ENCODE measurements at regions not wholly inside any gene's neighbourhood (a gene's known extent, or its start where the extent isn't known, plus 50 kb on each side); places are given as distances from the start of the nearest gene placed in this dataset.

GRCh38 chr5:8517456-8517855 is 648.5 kb downstream of the MTRR start (continued):
- TF ChIP-seq ZNF318 (CRISPR knock-in tag; IDR thresholded peaks at IDR 0.05) (no peak), NR2F2 (IDR thresholded peaks at IDR 0.05; ENCODE audit: borderline replicate concordance, low read depth) (no peak), ZNF660 (CRISPR knock-in tag; IDR thresholded peaks at IDR 0.05; ENCODE audit: borderline replicate concordance, low read depth) (no peak)

- BruUV-seq (replicated peaks), result no TSS peak
- Histone ChIP-seq H2AFZ (ENCODE audit: low read length) (no peak overlapping the region), H3K4me3 (replicated peaks in 1 of 3; ENCODE audit: insufficient read depth in 1 of 3, low read depth in 2 of 3, low read length in 3 of 3) (no peak overlapping the region), H3K27ac (ENCODE audit: extremely low read length, insufficient read depth, low read length) (no peak overlapping the region), H4K20me1 (ENCODE audit: insufficient read depth, low read length) (no peaks in the 10 kb centered on the region), H3K4me2 (ENCODE audit: low read depth, low read length) (no peak overlapping the region), H3K4me1 (ENCODE audit: insufficient read depth, low read length) (no peaks in the 10 kb centered on the region), H3K9ac (ENCODE audit: insufficient read depth, low read depth, low read length) (no peak overlapping the region), H3K36me3 (replicated peaks in 1 of 2; ENCODE audit: control insufficient read depth in 1 of 2, insufficient read depth in 2 of 2, low read length in 2 of 2) (no peaks in the 10 kb centered on the region), H3K27me3 (ENCODE audit: control insufficient read depth in 1 of 2, insufficient read depth in 2 of 2, low read length in 2 of 2) (no peaks in the 10 kb centered on the region), H3K79me2 (ENCODE audit: insufficient read depth, low read length) (no peaks in the 10 kb centered on the region), H3K9me3 (ENCODE audit: low read length) (peaks cover 9% of the 10 kb centered on the region)
- in situ Hi-C loops (cut with HindIII; ENCODE audit: extremely low pct_ligation_motif_present, low pct_unique_long_range_greater_than_20kb) (no loop called here), intact Hi-C loops (cut with micrococcal nuclease; ENCODE audit: unreplicated experiment) (no loop called here)
- WGBS (ENCODE audit: low lambda C conversion rate), result 4% methylated on average over 3 of the region's 3 CpGs
- no peak for ATAC-seq
- no peak for FAIRE-seq
- ChIA-PET CTCF (ENCODE audit: low intra/inter-chr PET ratio, low total read pairs) (no interaction called here), POLR2A (no interaction called here)
- no peak for DNase-seq (ENCODE audit: low spot score)
- TF ChIP-seq CHCHD3 (CRISPR knock-in tag; IDR thresholded peaks at IDR 0.05) (no peak), XBP1 (CRISPR knock-in tag; IDR thresholded peaks at IDR 0.05) (no peak), MXD1 (CRISPR knock-in tag; IDR thresholded peaks at IDR 0.05) (no peak), MBD4 (IDR thresholded peaks at IDR 0.05; ENCODE audit: borderline replicate concordance, low read length) (no peak), ARNTL (CRISPR knock-in tag; IDR thresholded peaks at IDR 0.05) (no peak), EZH2 (conservative IDR thresholded peaks at IDR 0.05; ENCODE audit: low read depth, low read length) (no peak), HCFC1 (IDR thresholded peaks at IDR 0.05; ENCODE audit: low read depth, low read length) (no peak), AKNA (CRISPR knock-in tag; IDR thresholded peaks at IDR 0.05; ENCODE audit: borderline replicate concordance) (no peak)
These were observed 652.0 kb downstream of the MTRR start for GRCh38 chr5:8520917-8521316.
